NCI-H128 (cell line): ENCODE measurements at regions not wholly inside any gene's neighbourhood (a gene's known extent, or its start where the extent isn't known, plus 50 kb on each side); places are given as distances from the start of the nearest gene placed in this dataset.

Experiments
- DNase-seq: peaks from one replicate; lab custom pipeline; 2025; ENCODE audit not compliant: unreplicated experiment; lab: John Stamatoyannopoulos, UW

- DNase-seq: no peak
These were observed 299.8 kb upstream of the CNTN4 start for GRCh38 chr3:1798711-1799405.

- no peak for DNase-seq
These were observed 293.3 kb upstream of the CNTN4 start for GRCh38 chr3:1805331-1805730.

GRCh38 chr3:1808590-1808989 lies 290.1 kb upstream of the CNTN4 start:
- no peak for DNase-seq

- DNase-seq: no peak
These were observed 274.8 kb upstream of the CNTN4 start for GRCh38 chr3:1823867-1824266.

GRCh38 chr3:1824359-1824758 lies 274.3 kb upstream of the CNTN4 start:
- no peak for DNase-seq

- no peak for DNase-seq
These were observed 270.1 kb upstream of the CNTN4 start for GRCh38 chr3:1828519-1828918.

GRCh38 chr3:1830851-1831250 lies 267.8 kb upstream of the CNTN4 start:
- DNase-seq: no peak

- DNase-seq: no peak
These were observed 266.3 kb upstream of the CNTN4 start for GRCh38 chr3:1832395-1832794.

GRCh38 chr3:1843111-1843510 lies 255.6 kb upstream of the CNTN4 start:
- no peak for DNase-seq

- no peak for DNase-seq
These were observed 251.1 kb upstream of the CNTN4 start for GRCh38 chr3:1847571-1847970.

- DNase-seq: no peak
These were observed 249.7 kb upstream of the CNTN4 start for GRCh38 chr3:1848935-1849334.

- no peak for DNase-seq
These were observed 245.7 kb upstream of the CNTN4 start for GRCh38 chr3:1852950-1853349.

GRCh38 chr3:1855841-1856240 lies 242.8 kb upstream of the CNTN4 start:
- no peak for DNase-seq

- no peak for DNase-seq
These were observed 227.9 kb upstream of the CNTN4 start for GRCh38 chr3:1870738-1871137.

- DNase-seq: no peak
These were observed 215.1 kb upstream of the CNTN4 start for GRCh38 chr3:1883534-1883933.

- DNase-seq: no peak
These were observed 206.2 kb upstream of the CNTN4 start for GRCh38 chr3:1892459-1892858.

GRCh38 chr3:1902416-1902815 lies 196.2 kb upstream of the CNTN4 start:
- no peak for DNase-seq

- no peak for DNase-seq
These were observed 195.6 kb upstream of the CNTN4 start for GRCh38 chr3:1903111-1903510.

GRCh38 chr3:1907911-1908310 lies 190.8 kb upstream of the CNTN4 start:
- no peak for DNase-seq

GRCh38 chr3:1908651-1909445 lies 189.8 kb upstream of the CNTN4 start:
- no peak for DNase-seq

GRCh38 chr3:1910322-1910721 lies 188.3 kb upstream of the CNTN4 start:
- DNase-seq: no peak

- DNase-seq: no peak
These were observed 168.8 kb upstream of the CNTN4 start for GRCh38 chr3:1929788-1930414.
